GM23338 (cell line): ENCODE measurements at regions not wholly inside any gene's neighbourhood (a gene's known extent, or its start where the extent isn't known, plus 50 kb on each side); places are given as distances from the start of the nearest gene placed in this dataset.
A peak's percentile ranks its signal among the peaks of the same experiment; 100 is the strongest.

Source experiments
- ATAC-seq: fragments of 200-7000 bp; cut with Tn5 transposase; 3 replicates; pipeline ENCODE4 v1.9.1; 2020
- DNase-seq: peaks from one replicate; pipeline ENCODE4 v3.0.0-alpha.2; 2015; ENCODE audit warnings: low spot score
- H2AFZ ChIP-seq: fragments of 200-600 bp; sonication (generic); 2 replicates; pipeline ENCODE4 v1.8.0; 2016; ENCODE audit warnings: antibody characterized with exemption, mild to moderate bottlenecking, moderate library complexity
- H3F3A ChIP-seq: fragments of 200-600 bp; sonication (generic); replicated peaks from 2 replicates; pipeline ENCODE4 v1.8.0; 2017; ENCODE audit warnings: antibody characterized with exemption, mixed run types, low read depth
- H3K27ac ChIP-seq: fragments of 200-600 bp; sonication (generic); 2 replicates; pipeline ENCODE4 v1.6.1; 2016; ENCODE audit warnings: low read depth
- H3K27me3 ChIP-seq: fragments of 200-600 bp; sonication (generic); 2 replicates; pipeline ENCODE4 v1.8.0; 2016; ENCODE audit warnings: mild to moderate bottlenecking, mixed run types, moderate library complexity; ENCODE audit not compliant: insufficient read depth
- H3K36me3 ChIP-seq: fragments of 200-600 bp; sonication (generic); 2 replicates; pipeline ENCODE4 v1.8.0; 2016; ENCODE audit warnings: mild to moderate bottlenecking; ENCODE audit not compliant: insufficient read depth
- H3K4me1 ChIP-seq: fragments of 200-600 bp; sonication (generic); 2 replicates; pipeline ENCODE4 v1.8.0; 2016; ENCODE audit warnings: mild to moderate bottlenecking, moderate library complexity; ENCODE audit not compliant: insufficient read depth
- H3K4me2 ChIP-seq: fragments of 200-600 bp; sonication (generic); 2 replicates; pipeline ENCODE4 v1.7.1; 2017; ENCODE audit warnings: mixed run types
- H3K4me3 ChIP-seq: fragments of 200-600 bp; sonication (generic); 2 replicates; pipeline ENCODE4 v1.6.1; 2016; ENCODE audit warnings: mixed run types
- H3K79me2 ChIP-seq: fragments of 200-600 bp; sonication (generic); replicated peaks from 2 replicates; pipeline ENCODE4 v1.8.0; 2017; ENCODE audit warnings: mild to moderate bottlenecking; ENCODE audit not compliant: insufficient read depth
- H3K9me2 ChIP-seq: fragments of 200-600 bp; sonication (generic); 2 replicates; pipeline ENCODE4 v1.8.0; 2017; ENCODE audit not compliant: insufficient read depth
- H4K20me1 ChIP-seq: fragments of 200-600 bp; sonication (generic); replicated peaks from 2 replicates; pipeline ENCODE4 v1.8.0; 2017; ENCODE audit warnings: mild to moderate bottlenecking; ENCODE audit not compliant: insufficient read depth
- H3K27ac Mint-ChIP-seq: 2 replicates; pipeline ENCODE4 v1.8.0; 2020; ENCODE audit warnings: inconsistent platforms, mild to moderate bottlenecking, moderate library complexity, mixed read lengths
- H3K27me3 Mint-ChIP-seq: 3 replicates; pipeline ENCODE4 v1.8.0; 2022; ENCODE audit warnings: low read depth, mild to moderate bottlenecking, moderate library complexity, mixed read lengths, inconsistent platforms; ENCODE audit not compliant: insufficient read depth, poor library complexity
- H3K36me3 Mint-ChIP-seq: 3 replicates; pipeline ENCODE4 v1.8.0; 2021; ENCODE audit warnings: low read depth, mild to moderate bottlenecking, inconsistent platforms, moderate library complexity, mixed read lengths
- H3K4me1 Mint-ChIP-seq: 3 replicates; pipeline ENCODE4 v1.8.0; 2020; ENCODE audit warnings: mild to moderate bottlenecking, inconsistent platforms, mixed read lengths
- H3K4me3 Mint-ChIP-seq: 3 replicates; pipeline ENCODE4 v1.8.0; 2021; ENCODE audit warnings: moderate library complexity, mild to moderate bottlenecking, inconsistent platforms, mixed read lengths
- H3K9me3 Mint-ChIP-seq: 3 replicates; pipeline ENCODE4 v1.8.0; 2020; ENCODE audit warnings: moderate library complexity, mild to moderate bottlenecking, inconsistent platforms, mixed read lengths
- CREB1 ChIP-seq: fragments of 250-450 bp; sonication (Bioruptor Pico); IDR thresholded peaks from 2 replicates; pipeline ENCODE4 v1.5.0; 2020; ENCODE audit warnings: low read depth, mild to moderate bottlenecking, moderate library complexity
- CTCF ChIP-seq, 2 experiments: fragments of 200-600 bp in 1 of 2; sonication (generic) in 1 of 2; conservative IDR thresholded peaks; 2 replicates each; pipeline versions ENCODE4 v1.5.1 to v1.6.1; 2016 to 2017; ENCODE audit warnings: antibody characterized with exemption in 2 of 2, low read depth in 2 of 2, mild to moderate bottlenecking in 2 of 2, moderate library complexity in 1 of 2
- ETS1 ChIP-seq: IDR thresholded peaks from 2 replicates; pipeline ENCODE4 v1.6.1; 2016; ENCODE audit warnings: antibody characterized with exemption
- EZH2 ChIP-seq: fragments of 200-600 bp; sonication (generic); IDR thresholded peaks from one replicate; pipeline ENCODE4 v1.8.0; 2017; ENCODE audit warnings: antibody characterized with exemption, mild to moderate bottlenecking, low read depth; ENCODE audit not compliant: unreplicated experiment
- EZH2phosphoT487 ChIP-seq: fragments of 200-600 bp; sonication (generic); IDR thresholded peaks from one replicate; pipeline ENCODE4 v1.8.1; 2018; ENCODE audit warnings: antibody characterized with exemption; ENCODE audit not compliant: unreplicated experiment
- JUNB ChIP-seq: IDR thresholded peaks from one replicate; pipeline ENCODE4 v1.6.1; 2016; ENCODE audit warnings: antibody characterized with exemption; ENCODE audit not compliant: unreplicated experiment
- NANOG ChIP-seq: IDR thresholded peaks from 2 replicates; pipeline ENCODE4 v1.6.1; 2016; ENCODE audit warnings: antibody characterized with exemption, borderline replicate concordance
- POLR2AphosphoS5 ChIP-seq: IDR thresholded peaks from 2 replicates; pipeline ENCODE4 v1.6.1; 2016; ENCODE audit warnings: antibody characterized with exemption, low read depth
- REST ChIP-seq: IDR thresholded peaks from one replicate; pipeline ENCODE4 v1.6.1; 2018; ENCODE audit warnings: antibody characterized with exemption; ENCODE audit not compliant: unreplicated experiment
- STAT1 ChIP-seq: IDR thresholded peaks from one replicate; pipeline ENCODE4 v1.6.1; 2016; ENCODE audit warnings: antibody characterized with exemption; ENCODE audit not compliant: unreplicated experiment
- ZNF114 ChIP-seq: fragments of 250-450 bp; sonication (Bioruptor Pico); IDR thresholded peaks from 2 replicates; pipeline ENCODE4 v1.5.0; 2020; ENCODE audit warnings: mild to moderate bottlenecking, moderate library complexity
- ZNF331 ChIP-seq: fragments of 250-450 bp; sonication (Bioruptor Pico); IDR thresholded peaks from 2 replicates; pipeline ENCODE4 v1.5.0; 2020; ENCODE audit warnings: low read depth, mild to moderate bottlenecking, moderate library complexity
- ZNF462 ChIP-seq: fragments of 250-450 bp; sonication (Bioruptor Pico); IDR thresholded peaks from 2 replicates; pipeline ENCODE4 v1.5.0; 2020; ENCODE audit warnings: mild to moderate bottlenecking, moderate library complexity

- H3K9me2 ChIP-seq, result no peaks in the 10 kb centered on the region
- Mint-ChIP-seq H3K4me1 (no peaks in the 10 kb centered on the region), H3K4me3 (no peak overlapping the region), H3K36me3 (no peaks in the 10 kb centered on the region), H3K27me3 (no peaks in the 10 kb centered on the region), H3K9me3 (no peaks in the 10 kb centered on the region), H3K27ac (no peak overlapping the region)
- no peak overlapping the region for H3K4me2 ChIP-seq
- ATAC-seq (no peak), DNase-seq (no peak)
- H2AFZ ChIP-seq, result peak overlapping the region; percentile 33; the same call in 1 of the 2 replicates
- no peak overlapping the region for H3K27ac ChIP-seq
- H3K27me3 ChIP-seq, result no peaks in the 10 kb centered on the region
- H3K4me3 ChIP-seq, result no peak overlapping the region
- TF ChIP-seq ZNF114 (no peak), POLR2AphosphoS5 (no peak), NANOG (no peak), EZH2phosphoT487 (no peak), ETS1 (no peak), REST (no peak), CREB1 (CRISPR knock-in tag) (no peak), ZNF462 (CRISPR knock-in tag) (no peak), JUNB (no peak), CTCF (conservative IDR thresholded peaks at IDR 0.05; ENCODE audit: low read depth in 2 of 2) (no peak), ZNF331 (no peak), STAT1 (no peak), EZH2 (no peak)
- H3F3A ChIP-seq, result no peaks in the 10 kb centered on the region
- H3K79me2 ChIP-seq, result no peaks in the 10 kb centered on the region
- H3K36me3 ChIP-seq, result no peaks in the 10 kb centered on the region
- H4K20me1 ChIP-seq, result no peaks in the 10 kb centered on the region
- no peaks in the 10 kb centered on the region for H3K4me1 ChIP-seq
Observed at GRCh38 chr3:178001670-178002101, 534.5 kb upstream of the KCNMB2 start.
